Adipose tissue (tissue), 3 donors: ENCODE measurements at regions not wholly inside any gene's neighbourhood (a gene's known extent, or its start where the extent isn't known, plus 50 kb on each side); places are given as distances from the start of the nearest gene placed in this dataset.
A peak's percentile ranks its signal among the peaks of the same experiment; 100 is the strongest.

Experiments used
- H3K27ac ChIP-seq: one replicate; pipeline ENCODE4 v1.5.1; 2013; ENCODE audit warnings: low read depth, low read length
- WGBS, 3 donors: extraction: QIAGEN DNeasy Blood & Tissue Kit; methylation state at CpG; one replicate each; pipeline ENCODE4 v1.1.7; 2013; 5-methylcytosine and 5-hydroxymethylcytosine counted together
- donor health status: healthy with polysubstance abuse.
- donor health status: Bipolar disorder and iron deficiency.
- donor health status: healthy.

DNA sequence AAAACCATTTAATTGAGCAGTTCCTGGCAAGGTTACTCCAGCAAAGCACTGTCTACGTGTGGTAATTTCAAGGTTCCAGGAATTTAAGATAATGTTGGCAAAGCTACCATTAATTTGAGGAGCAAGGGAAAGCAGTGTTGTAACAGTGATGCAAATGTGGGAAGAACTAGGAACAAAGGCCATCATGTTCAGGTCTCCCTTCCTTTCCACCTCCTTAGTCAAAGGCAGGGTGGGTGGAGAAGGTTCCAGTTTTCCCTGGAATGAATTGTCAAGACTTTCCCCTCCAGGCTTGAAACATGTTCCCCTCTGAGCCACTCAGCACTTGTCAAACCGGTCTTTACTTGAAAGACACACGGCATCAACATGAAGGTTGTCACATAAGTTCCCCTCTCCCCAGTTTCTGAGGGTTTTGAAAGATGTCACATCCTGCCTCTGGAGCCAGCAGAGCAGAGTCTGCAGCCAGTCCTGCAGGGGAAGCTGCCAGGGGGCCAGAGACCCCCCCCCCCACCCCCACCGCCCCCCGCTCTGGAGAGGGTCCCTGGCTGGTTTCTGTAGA lies 226.0 kb downstream of the GAS1 start:
- H3K27ac ChIP-seq, result peak overlapping the region; percentile 73
- WGBS, 3 donors, result 15 to 30% (median 25%) methylated on average over 5 of the region's 5 CpGs

DNA sequence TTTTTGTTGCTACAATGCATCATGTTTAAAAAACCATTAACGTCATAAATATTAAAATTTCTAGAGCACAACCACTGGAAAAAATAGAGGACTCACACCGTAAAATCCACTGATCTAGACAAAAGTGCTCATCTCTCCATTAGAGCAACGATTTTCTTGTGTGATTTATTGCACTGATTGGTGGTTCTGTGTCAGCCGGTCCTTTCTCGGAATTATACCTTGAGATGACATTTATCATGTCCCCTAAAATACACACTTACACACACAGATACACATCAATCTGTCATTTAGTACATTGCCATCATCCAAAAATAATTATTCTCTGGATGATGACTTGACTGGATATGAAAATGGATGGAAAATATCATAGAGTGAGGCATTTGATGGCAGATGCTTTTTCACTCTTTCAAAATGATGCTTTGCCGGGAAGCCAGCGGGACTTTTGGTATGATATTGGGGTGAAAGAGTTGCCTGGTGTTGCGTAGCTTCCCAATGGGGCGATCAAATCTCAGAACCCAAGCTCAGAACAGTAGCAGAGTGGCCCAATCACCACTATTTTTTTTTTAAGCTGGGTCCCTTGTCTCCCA lies 226.6 kb downstream of the GAS1 start:
- H3K27ac ChIP-seq, result no peak overlapping the region

DNA sequence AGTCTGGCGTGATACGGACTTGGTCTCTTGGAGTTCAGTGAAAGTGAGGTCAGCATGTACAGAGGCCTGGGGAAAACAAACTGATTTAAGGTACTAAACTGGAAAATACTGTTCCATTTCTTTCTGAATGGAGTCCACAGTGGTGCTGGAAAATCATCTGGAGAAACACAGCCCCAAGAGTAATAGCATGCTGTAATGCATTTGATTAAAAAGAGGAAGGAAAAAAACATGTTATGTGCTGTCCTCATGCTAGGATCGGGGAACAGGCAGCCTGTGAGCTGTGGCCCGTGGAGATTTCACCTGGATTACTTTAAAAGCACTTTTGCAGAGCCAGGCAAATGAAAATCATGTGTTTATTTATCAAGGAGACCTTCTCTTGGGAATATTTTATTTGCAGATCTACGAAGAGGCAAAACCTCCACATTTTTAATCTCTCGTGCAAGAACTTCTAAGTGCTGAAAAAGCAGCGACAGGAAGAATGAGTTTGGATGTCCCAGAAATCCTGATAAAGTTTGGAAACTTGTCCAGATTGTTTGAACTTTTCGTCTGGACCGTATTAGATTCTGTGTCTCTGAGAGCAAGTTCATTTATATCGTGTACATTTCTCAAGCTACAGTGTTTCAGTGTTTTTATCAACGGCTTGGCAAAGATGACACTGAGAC lies 228.8 kb downstream of the GAS1 start:
- 52 to 83% (median 55%) methylated on average over 11 of the region's 11 CpGs for WGBS, 3 donors
- H3K27ac ChIP-seq, result no peak overlapping the region

More for the DNA sequence above, 226.6 kb downstream of the GAS1 start:
- 83 to 95% (median 88%) methylated on average over 9 of the region's 9 CpGs for WGBS, 3 donors

DNA sequence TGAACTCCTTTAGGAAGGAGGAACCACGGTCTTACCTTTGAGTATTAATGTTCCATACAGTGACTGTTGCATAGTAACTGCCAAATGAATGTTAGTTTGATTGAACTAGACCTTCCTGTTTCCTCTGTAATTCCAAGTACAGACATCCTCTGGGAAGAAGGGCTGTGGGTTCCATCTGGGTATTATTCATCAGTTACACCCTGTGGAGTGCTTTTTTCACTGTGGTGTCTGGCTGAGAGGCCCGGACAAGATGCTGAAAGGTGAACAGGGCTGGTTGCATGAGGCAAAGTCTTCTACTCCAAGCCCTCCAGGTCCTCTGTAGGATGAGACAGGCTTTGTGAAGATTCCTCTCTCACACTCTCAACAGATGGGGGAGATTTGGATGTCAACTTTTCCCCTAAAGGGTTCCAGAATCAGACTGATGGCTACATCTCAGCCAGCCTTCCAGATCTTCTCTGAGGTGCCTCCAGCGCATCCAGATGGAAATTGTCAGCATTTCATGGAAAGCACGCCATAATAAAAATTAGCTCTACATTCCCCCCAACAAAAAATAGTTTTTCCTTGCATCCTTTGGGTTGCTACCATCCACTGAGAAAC lies 230.9 kb downstream of the GAS1 start:
- no peak overlapping the region for H3K27ac ChIP-seq
- WGBS, 3 donors, result 76 to 88% (median 83%) methylated on average over 4 of the region's 4 CpGs

DNA sequence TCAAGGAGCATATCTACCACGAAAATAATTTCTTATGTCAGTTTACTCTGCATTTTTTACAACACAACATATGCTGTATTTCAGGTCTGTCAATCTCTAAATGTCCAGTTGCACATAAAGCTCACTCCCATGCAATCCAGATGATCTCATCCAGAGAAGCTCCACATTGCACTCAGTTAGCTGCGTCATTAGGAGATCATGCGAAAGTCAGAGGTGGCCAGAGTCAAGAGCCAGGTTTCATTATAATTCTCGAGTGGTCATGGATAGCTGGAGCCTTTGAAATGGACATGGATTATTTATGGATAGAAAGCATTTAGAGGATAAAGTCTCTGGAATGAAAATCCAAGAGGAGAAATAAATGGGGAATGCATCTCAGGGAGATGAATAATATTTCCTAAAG lies 232.3 kb downstream of the GAS1 start:
- WGBS, 3 donors, result 52 to 89% (median 66%) methylated on average over 4 of the region's 4 CpGs
- H3K27ac ChIP-seq, result no peak overlapping the region

DNA sequence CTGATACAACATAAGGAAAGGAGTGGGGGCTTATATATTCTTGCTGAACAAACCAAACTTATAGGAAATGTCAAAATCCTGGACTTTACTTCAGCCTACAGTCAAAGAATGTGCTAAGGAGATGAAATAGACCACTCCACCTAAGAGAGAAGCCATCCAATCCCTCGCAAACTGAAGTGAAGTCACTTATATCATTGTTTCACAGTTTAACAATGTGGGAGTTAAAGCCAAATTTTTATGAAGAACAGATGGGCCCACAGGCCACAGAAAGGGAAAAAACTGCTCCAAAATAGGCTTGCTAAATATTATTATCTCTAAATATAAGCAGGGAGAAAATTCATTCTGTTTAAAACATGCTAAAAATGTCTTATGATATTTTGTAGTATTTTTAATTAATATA lies 233.3 kb downstream of the GAS1 start:
- WGBS, 3 donors, result 58 to 83% (median 76%) methylated on average over 1 of the region's 1 CpG
- H3K27ac ChIP-seq, result no peak overlapping the region

DNA sequence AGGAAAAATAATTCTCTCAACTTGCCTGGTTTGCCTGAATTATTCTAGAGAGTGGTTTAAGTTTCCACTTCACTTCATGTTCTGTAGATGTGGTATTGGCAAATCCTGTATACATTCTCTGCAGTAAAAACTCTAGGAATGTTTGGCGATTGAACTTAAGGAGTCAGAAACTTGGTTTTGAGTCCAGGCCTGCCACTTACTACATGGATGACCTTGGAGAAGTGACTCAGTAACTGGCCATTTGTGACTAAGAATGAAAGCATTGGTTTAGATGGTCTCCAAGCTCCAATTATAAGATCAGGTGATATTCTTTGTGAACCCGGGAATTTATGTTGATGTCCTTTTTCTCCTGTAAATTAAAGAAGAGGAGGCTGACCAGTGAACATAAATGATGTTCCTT lies 233.8 kb downstream of the GAS1 start:
- WGBS, 3 donors, result 72 to 96% (median 93%) methylated on average over 2 of the region's 2 CpGs

DNA sequence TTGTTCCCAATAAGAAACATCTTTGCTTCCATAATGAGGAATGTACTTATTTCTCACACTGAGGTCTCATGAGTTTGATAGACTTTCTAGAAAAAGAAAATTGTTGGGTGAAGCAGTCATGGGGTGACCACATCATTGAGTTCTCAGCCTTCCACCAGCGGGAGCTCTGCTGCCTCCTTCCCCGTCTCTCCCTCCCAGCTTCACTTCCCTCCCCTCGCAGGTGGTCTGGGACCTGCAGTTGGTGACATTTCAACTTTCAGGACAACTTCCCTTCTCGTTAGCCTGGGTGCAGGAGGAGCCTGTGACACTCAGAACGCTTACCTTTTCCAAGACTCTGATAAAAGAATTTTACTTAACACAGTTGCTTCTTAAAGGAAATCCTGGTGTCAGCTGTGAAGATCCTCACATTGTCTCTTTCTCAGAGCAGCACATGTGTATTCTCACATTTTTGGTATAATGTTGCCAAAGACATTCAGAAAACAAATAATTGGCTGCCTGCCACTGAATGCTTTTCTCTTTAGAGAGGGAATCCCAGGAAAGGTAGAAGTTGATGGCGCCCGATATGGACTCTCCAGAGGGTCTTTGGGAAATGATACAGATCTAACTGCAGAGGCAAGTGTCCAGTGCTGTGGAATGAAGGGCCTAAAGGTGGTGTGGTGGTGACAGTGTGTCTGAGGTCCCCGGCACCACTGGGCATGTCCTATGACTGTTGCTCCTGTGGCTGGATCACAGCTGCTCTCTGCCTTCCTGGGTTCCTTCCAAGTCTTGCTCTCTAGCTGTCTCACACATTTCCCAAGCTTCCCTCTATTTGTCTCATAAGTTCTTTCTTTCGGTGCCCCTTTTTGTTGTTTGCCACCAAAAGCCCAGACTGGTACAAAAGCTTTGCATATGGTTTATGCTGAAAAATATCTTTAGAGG lies 238.1 kb downstream of the GAS1 start:
- 61 to 90% (median 69%) methylated on average over 9 of the region's 9 CpGs for WGBS, 3 donors

More for the DNA sequence above, 233.8 kb downstream of the GAS1 start:
- H3K27ac ChIP-seq, result no peak overlapping the region

DNA sequence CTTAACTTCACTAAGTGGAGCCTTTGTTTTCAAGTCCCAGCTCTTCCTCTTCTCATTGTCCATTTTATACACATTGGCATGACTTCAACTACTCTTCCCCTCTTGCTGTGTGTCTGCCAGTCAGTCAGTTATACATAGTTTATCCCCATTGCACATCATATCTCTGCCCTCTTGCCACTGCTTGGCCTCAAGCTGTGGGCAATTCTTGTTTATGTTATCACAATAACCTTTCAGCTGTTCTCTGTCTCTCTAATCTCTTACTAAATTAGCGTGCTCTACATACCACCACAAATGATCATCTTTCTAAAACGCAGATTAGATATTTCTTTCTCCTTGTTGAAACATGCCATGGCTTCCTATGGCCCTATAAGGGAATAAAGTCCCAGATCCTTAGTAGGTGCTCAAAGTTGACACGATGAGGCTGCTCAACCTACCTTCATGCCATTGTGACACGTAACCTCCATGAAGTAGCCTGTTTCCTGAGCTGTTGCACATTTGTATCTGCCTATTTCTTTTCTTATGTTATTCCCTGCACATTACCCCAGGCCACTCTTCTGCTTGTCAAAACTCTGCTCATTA lies 239.3 kb downstream of the GAS1 start:
- H3K27ac ChIP-seq, result no peak overlapping the region
- WGBS, 3 donors, result 87 to 94% (median 88%) methylated on average over 4 of the region's 4 CpGs

More for the DNA sequence above, 238.1 kb downstream of the GAS1 start:
- no peak overlapping the region for H3K27ac ChIP-seq

DNA sequence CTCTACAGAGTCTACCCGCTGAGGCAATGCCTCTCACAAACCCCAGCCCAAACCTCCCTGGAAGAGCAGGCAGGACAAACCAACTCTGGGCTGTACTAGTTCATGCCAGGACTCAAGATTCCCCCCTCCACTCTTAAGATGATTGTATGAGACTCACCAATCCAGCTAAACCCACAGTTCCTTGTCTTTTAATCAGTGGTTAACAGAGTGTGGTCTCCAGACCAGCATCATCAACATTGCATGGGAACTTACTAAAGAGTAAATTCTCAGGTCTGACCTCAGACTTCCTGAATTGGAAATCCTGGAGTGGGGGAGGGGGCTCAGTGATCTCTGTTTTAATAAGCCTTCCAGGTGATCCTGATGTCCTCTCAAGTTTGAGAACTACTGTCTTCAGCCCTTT lies 240.9 kb downstream of the GAS1 start:
- WGBS, 3 donors, result 98 to 100% (median 100%) methylated on average over 1 of the region's 1 CpG
- no peak overlapping the region for H3K27ac ChIP-seq

DNA sequence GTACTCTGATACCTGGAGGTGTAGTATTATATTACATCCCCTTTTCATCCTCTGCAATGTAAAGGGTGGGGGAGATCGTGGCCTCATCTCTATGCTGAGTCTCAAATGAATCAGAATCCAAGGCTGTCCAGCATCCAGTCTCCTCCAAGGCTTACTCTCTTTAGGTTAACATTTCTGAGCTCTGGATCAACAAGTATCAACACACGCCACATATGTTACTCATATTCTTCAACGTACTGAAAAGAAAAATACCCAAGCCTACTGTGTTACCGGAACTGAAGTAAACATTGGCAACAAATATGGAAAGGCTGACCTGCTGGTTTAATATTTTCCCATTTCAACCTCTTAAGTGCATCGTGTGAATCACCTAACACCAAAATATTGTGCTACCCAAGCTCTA lies 241.8 kb downstream of the GAS1 start:
- no peak overlapping the region for H3K27ac ChIP-seq
- WGBS, 3 donors, result 61 to 87% (median 70%) methylated on average over 5 of the region's 5 CpGs

DNA sequence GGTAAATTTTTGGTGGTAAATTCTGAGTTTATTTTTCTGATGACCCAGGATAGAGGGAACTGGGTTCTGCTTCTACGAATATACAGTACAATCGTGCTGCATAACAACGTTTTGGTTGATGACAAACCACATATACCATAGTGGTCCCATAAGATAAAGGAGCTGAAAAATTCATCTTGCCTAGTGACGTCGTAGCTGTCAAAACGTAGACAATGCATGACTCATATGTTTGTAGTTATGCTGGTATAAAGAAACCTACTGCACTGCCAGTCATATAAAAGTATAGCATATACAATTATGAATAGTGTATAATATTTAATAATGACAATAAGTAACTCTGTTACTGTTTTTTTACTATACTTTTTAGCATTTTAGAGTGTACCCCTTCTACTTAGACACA lies 244.0 kb downstream of the GAS1 start:
- 57 to 81% (median 76%) methylated on average over 6 of the region's 6 CpGs for WGBS, 3 donors
- H3K27ac ChIP-seq, result no peak overlapping the region

DNA sequence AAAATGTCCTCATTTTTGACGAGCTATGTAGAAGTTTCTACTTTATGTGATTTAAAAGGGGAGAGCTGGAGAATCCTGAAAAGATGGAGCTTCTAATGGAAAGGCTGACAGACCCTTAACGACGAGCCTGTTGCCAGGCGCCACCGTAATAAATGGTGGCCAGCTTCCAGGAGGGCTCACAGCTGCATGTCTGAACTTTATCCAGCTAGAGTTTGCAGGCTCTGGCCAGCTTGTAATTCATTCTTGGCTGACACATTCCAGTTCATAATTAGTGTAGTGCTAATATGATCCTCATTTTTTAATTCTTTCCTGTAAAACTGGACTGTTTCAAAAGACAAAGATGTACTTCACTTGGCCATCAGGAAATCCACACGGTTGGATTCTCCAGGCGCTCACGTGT lies 246.7 kb downstream of the GAS1 start:
- WGBS, 3 donors, result 23 to 37% (median 31%) methylated on average over 8 of the region's 8 CpGs
- H3K27ac ChIP-seq, result no peak overlapping the region

DNA sequence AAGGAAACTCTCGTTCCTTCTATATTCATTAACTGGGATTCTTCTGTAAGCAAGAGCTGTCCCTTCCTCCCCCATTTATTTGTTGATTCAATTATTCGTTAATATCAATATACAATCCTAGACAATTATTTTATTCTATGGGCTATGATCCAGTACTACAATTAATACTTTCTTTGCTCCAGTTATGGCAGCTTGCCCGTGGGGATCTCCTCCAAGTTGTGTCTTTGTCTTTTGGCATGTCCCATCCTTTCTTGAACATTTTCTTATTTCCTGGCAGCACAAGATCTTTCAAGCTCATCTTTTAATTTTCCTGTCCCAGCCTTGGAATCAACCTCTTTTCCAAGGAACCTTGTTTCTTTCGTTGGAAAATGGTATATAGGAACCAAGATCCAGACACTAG lies 249.3 kb downstream of the GAS1 start:
- WGBS, 3 donors, result 61 to 83% (median 64%) methylated on average over 4 of the region's 4 CpGs
- no peak overlapping the region for H3K27ac ChIP-seq

DNA sequence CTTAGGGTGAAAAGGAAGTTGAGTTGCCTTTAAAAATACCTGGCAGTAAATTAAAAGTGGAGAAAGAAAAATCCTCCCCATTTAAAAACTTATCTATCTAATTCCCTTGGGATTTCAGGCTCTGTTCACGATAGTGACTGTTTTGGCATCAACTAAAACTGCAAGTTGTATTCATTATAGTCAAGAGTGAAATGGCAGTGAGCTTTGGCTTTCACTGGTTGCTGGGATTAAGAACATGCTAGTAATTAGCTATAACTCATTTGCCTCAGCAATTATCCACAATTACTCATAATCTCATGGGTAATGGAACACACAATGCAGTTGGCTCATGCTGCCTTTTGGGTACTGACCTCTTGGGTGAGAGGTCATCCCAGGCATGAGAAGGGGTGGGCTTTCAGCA lies 250.1 kb downstream of the GAS1 start:
- 35 to 60% (median 48%) methylated on average over 1 of the region's 1 CpG for WGBS, 3 donors
- no peak overlapping the region for H3K27ac ChIP-seq

DNA sequence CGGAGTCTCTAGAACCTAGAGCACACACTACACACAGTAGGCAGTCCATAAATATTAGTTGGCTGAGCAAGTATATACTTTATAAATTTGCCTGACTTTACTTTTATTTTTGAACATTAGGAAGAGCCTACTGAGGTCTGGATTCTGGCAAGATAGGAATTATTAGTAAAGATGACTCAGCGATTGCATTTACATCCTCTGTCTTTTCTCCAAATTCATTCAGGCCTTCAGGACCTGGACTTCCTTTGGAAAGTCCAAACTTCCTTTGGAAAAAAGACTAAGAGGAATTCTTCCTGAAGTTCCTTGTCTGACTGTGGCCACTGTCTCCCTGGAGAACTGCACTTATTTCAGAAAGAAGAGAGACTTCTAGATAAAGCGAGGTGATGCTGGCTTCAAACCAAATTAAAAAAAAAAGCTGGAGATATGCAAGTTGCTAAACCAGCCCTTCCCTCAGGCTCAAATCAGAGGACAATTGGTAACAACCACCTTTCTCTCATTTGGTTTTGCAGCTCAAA lies 251.3 kb downstream of the GAS1 start:
- WGBS, 3 donors, result 58 to 69% (median 61%) methylated on average over 3 of the region's 3 CpGs

DNA sequence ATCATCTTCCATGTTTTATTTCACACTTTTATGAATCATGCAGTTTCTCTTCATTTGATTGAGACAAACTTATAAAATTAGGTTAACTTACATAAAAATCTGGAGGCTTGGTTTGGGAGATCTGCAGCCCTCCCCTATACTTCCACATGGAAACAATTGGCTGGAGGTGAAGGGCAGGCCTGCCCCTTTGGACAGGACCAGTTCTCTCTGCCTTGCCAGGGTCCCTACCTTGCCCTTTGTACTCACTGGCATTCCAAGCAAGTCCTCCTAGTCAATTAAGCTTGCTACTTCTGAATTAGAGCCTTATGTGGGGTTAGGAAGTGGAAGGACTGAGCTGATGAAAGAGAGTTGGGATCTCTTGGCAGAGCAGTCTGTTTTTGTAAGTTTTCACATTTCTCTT lies 257.3 kb downstream of the GAS1 start:
- no peak overlapping the region for H3K27ac ChIP-seq

More for the DNA sequence above, 251.3 kb downstream of the GAS1 start:
- no peak overlapping the region for H3K27ac ChIP-seq

DNA sequence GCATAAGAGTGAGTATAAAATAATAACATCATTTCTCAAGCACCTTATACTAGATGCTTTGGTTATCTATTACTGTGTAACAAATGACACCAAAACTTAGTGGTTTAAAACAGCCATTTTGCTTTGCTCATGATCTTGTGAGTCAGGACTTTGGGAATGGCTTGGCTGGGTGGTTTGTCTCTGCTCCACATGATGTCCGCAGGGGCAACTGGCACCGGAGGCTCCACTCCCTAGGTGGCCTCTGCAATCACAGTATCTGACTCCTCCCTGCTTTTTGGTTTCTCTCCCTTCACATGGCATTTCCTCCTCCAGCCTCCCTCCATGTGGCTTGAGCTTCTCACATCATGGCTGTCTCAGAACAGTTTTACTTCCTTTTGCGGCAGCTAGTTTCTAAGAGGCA lies 259.5 kb downstream of the GAS1 start:
- H3K27ac ChIP-seq, result no peak overlapping the region
- 76 to 95% (median 89%) methylated on average over 3 of the region's 3 CpGs for WGBS, 3 donors
